NCI-H2107 (cell line): ENCODE measurements at regions not wholly inside any gene's neighbourhood (a gene's known extent, or its start where the extent isn't known, plus 50 kb on each side); places are given as distances from the start of the nearest gene placed in this dataset.

Experiments
- DNase-seq: peaks from one replicate; lab custom pipeline; 2025; lab: John Stamatoyannopoulos, UW

- no peak for DNase-seq
Observed at GRCh38 chr3:105006164-105006563, 360.5 kb upstream of the ALCAM start.

GRCh38 chr3:105013657-105014056 is 353.1 kb upstream of the ALCAM start:
- DNase-seq = no peak

DNA sequence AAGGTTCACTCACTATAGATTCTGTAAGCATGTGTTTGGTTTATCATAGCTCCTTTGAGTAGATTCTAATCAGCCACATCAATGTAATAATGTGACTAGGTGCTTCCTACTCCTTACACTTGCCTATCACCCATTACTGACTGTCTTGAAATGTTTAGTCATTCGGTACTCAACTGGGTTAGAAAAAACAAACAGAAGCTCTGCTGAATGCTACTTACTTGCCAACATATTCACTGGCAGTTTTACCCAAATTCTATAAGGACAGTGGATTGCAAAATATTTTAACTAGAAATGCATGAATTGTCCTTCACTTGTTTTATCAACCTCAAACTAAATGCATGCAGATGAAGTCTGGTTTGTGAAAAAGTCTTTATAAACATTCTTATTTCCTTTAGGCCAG is 352.1 kb upstream of the ALCAM start:
- no peak for DNase-seq

DNA sequence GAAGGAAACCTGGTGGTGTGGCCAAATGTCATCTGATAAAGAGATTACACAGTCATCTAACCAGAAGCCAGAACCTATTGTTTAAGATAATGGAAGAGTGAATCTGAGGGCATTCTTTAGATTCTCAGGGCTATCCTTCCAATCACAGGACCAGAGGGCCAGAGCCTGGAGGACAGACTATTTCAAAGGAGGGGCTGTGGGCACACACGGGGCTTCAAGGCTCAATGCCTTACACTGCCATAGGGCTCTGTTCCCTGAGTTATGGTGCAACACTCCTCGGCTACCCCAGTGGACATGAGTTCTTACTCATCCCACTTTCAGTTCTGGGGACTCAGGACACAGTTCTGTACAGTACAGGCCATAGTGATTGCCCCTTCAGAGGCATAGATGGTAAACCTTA is 343.9 kb upstream of the ALCAM start:
- DNase-seq = no peak

GRCh38 chr3:105030211-105030610 is 336.5 kb upstream of the ALCAM start:
- no peak for DNase-seq

DNA sequence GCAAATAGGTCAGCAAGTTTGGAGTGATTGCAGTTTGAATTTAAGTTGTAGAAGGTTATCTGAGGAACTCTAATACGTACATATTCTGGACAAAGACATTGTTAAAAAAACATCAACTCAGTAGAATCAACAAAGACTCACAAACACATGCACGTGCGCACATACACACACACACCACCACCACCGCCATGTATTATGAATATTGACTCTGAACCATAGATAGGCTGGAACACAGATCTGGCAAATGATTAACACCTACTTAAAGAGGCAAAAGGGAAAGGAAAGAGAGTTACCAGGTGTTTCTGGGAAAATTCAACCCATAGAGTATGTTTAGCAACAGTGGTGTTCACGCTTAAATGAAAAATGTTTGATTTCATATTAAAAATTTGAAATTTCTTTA is 334.2 kb upstream of the ALCAM start:
- DNase-seq = no peak

DNA sequence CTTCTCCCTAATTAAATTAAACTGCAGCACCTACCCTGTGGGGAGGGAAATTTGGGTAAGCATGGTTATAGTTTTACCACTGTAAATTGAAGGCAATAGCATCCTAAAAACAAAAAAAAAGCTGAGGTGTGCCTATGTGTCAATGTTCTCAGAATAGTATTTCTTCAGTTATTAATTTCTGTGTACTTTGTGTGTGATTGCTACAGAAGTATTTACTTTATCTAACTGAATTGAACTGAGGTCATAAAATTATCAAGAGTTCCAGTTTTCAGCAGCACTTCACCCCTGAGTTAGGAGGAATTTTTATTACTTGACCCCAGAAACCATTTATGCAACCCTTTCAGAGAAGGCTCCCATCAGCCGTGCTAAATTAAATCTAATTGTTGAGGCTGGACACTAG is 333.6 kb upstream of the ALCAM start:
- DNase-seq = no peak

DNA sequence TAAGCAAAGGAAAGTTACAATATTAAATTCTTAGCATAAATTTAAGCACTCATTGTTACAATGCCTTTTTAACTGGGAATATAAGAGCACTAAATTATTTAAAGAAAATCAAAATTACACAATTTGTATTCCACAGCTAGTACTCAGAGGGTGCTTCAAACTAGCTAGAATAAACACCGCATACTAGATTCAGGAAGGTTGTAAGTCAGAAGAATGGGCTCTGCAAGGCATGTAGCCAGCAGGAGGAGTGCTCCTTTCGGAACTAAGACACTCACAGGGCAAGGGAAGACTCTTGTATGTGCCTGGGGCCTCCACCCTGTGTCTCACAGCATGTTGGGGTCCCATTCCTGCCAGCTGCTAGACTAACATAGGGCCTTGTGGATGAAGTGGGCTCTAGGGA is 327.7 kb upstream of the ALCAM start:
- no peak for DNase-seq

DNA sequence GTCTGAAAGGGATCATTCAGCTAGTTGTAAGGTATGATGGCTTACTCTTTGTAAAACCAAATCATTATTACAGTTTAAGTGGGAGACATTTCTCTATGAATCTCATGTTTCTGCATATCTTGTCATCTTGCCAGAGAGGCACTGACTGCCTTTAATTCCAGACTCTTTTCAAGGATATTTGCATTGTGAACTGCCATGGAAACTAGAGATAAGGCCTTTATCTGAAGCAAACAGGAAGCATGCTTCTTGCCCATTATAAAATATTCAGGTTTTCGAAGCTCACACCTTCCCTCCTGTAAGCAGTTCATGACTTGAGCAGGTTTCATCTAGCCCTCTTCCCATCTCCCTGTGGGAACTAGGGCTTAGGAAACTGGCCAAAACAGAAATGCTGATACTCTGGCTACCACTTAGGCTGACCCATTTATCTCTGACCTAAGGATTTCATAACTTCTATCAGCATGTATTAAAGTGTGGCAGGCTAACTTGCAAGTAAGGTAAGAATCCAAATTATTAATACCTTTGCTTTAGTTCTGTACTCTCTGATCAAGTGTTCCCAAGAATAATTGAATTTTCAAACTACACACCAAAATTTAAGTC is 326.6 kb upstream of the ALCAM start:
- no peak for DNase-seq

DNA sequence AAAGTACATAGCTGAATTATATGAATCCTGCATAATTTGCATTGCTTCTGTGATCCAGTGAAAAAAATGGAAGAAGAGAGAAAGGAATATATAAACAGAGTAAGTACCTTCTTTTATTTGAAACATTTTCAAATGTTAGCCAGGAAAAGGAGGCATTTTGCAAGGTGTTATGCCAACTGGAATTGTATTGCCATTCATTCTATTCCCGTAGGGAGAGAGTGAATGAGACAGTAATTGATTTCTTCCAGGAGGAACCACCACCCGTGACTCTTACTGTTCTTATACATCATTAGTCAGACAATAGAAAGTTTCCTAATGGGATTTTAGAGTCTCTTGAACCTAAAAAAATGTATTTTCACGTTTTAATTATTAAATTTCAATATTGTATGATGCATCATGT is 324.1 kb upstream of the ALCAM start:
- no peak for DNase-seq

DNA sequence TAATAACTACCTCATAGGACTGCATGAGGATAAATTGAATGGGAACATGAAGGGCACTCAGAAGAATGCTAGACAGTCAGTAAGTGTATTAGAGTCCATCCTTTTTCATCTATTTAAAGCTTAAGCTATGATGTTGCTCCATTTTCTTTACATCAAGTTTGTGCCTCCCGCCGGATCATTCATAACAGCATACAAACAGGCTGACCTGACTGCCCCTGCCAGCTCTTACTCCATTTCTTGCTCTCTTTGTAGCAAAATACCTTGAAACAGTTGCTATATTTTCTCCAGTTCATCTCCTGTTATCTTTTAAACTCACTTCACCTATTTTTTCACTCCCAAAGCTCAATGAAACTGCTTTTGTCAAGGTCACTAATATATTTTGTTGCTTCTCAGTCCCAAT is 315.6 kb upstream of the ALCAM start:
- DNase-seq = no peak

DNA sequence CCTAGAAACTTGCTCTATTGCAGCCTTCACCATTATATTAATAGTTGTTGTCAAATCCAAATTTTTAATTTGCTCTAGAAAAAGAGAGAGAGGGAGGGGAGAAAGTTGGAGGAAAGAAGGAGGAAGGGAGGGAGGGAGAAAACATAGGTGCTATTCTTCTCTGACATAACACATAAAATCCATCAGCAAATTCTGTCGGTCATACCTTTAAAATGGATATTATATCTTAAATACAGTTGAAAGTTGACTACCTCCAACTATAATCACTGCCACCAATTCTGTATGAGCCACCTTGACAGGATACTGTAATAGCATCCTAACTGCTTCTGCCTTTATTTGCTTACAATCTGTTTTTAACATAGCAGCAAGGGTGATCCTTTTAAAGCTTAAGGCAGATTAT is 314.7 kb upstream of the ALCAM start:
- DNase-seq = no peak

DNA sequence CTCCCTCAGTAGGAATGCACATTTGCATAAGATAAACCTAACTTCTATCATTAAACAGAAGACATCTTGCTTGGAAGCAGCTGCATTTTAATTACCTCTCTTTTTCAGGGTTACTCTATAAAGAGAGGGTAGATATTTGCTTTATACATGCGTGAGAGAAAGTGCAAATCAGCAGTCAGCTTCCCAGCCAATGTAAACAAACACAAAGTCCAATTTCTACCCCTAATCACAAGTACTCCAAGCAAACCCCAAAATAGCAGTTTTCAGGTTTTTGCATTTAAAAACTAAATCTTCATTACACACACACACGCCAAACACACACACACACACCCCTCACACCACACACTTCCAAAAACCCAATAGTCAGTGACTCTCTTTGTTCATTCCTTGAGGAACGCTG is 303.9 kb upstream of the ALCAM start:
- no peak for DNase-seq

DNA sequence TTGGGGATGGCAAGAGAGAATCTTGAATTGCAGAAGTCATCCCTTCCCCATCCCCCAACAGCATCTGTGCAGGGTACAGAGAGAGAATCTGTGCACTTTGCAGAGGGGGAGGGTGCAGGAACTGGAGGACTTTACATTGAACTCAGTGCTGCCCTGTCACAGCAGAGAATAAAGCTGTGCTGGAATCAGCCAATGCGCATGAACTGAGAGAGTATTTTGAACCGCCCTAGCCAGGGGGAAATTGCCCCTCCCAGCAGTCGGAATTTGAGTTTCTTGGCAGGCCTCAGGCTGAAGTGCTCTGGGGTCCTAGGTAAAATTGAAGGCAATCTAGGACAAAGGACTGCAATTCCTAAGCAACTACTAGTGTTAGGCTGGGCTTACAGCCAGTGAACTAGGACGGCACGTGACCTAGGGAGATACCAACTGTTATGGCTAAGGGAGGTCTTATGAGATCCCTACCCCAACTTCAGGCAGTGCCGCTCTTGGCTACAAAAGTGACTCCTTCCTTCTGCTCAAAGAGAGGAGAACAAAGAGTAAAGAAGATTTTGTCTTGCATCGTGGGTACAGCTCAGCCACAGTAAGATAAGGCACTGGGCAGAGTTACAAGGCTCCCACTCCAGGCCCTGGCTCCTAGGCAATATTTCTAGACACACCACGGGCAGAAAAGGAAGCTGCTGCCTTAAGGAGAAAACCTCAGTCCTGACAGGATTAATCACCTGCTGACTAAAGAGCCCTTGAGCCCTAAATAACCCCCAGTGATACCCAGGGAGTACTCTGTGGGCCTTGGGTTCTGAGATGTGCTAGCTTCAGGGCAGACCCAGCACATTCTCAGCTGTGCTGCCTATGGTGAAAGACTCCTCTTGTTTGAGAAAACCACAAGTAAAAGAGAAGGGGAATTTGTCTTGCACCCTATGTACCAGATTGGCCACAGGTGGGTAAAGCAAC is 300.5 kb upstream of the ALCAM start:
- no peak for DNase-seq

DNA sequence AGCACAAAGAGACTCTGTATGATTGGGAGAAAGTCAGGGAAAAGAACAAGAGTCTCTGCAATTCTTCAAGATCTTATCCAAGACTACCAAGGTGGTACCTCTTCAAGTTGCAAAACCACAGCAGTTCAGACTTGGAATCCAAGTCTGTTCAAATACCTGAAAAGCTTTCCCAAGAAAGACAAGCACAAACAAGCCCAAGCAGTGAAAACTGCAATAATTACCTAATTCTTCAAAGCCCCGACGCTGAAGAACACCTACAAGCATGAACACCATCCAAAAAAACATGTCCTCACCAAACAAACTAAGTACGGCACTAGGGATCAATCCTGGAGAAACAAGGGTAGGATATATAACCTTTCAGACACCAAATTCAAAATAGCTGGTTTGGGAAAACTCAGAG is 299.3 kb upstream of the ALCAM start:
- no peak for DNase-seq

DNA sequence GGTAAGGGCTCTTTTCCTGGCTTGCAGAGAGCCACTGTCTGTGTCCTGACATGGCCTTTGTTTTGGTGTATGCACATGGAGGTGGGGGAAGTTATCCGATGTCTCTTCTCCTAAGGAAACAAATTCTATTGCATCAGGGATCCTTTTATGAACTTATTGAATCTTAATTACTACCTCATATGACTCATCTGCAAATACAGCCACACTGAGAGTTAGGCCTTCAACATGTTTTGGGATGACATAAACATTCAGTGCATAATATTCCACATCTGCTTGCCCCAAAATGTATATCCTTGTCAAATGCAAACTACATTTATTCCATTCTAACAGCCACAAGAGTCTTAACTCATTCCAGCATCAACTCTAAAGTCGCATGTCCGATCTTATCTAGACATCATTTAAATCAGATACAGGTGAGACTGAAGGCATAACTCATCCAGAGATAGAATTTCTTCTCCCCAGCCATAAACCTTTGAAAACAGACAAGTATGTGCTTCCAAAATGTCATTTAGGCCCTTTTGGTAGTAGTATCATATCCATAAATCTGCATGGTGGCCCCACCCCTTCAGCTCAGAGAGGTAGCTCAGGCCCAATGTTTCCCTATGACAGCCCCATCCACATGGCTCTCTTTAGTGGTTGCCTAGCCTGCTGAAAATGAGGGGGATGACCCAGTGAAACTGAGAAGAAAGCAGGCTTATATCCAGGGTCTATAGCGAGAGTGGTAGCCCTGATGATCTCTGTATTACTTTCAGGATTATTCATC is 289.5 kb upstream of the ALCAM start:
- DNase-seq = no peak

GRCh38 chr3:105083945-105084344 is 282.8 kb upstream of the ALCAM start:
- DNase-seq = no peak

- DNase-seq = no peak
Observed at GRCh38 chr3:105085506-105085905, 281.2 kb upstream of the ALCAM start.

GRCh38 chr3:105093371-105094252 is 273.1 kb upstream of the ALCAM start:
- DNase-seq = no peak

- DNase-seq = no peak
Observed at GRCh38 chr3:105094588-105094987, 272.1 kb upstream of the ALCAM start.

DNA sequence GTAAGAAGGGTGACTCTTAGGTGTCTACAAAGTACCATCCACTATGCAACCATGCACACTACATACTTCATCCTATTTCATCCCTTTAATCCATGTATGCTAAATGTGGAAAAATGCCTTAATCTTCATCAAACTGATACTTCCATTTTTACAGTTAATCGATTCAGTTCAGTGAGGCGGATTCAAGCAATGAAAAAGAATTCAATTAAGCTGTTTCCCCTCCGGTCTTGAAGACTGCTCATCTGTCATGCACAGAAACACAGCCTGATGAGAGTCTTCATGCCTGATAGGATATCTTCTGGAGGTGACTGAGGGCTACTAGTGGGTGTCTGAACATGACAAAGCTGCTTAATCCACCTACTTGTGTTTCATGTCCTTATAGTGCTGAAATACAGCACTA is 270.6 kb upstream of the ALCAM start:
- DNase-seq = no peak

DNA sequence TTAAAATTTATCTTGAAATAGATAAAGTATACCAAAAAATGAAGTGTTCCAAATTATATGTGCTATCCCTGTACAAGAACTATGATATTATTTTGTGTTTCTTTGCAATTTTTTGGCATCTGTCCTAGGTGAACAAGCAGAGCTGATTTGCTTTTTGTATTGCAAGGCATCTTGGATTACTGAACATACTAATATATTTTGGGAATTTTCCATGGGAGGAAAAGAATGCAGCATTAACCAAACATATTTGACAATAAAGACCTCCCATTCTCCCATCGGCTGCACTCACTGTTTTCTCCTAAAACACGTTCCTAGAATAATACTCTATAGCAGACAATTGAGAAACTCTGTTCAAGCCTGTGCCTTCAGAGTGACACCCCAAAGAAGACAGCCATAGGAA is 265.1 kb upstream of the ALCAM start:
- DNase-seq = no peak
